GM23338 (cell line): ENCODE measurements at regions not wholly inside any gene's neighbourhood (a gene's known extent, or its start where the extent isn't known, plus 50 kb on each side); places are given as distances from the start of the nearest gene placed in this dataset.

ENCODE experiments used
- ATAC-seq: fragments of 200-7000 bp; cut with Tn5 transposase; 3 replicates; pipeline ENCODE4 v1.9.1; 2020
- DNase-seq: peaks from one replicate; pipeline ENCODE4 v3.0.0-alpha.2; 2015; ENCODE audit warnings: low spot score
- H2AFZ ChIP-seq: fragments of 200-600 bp; sonication (generic); 2 replicates; pipeline ENCODE4 v1.8.0; 2016; ENCODE audit warnings: antibody characterized with exemption, mild to moderate bottlenecking, moderate library complexity
- H3F3A ChIP-seq: fragments of 200-600 bp; sonication (generic); replicated peaks from 2 replicates; pipeline ENCODE4 v1.8.0; 2017; ENCODE audit warnings: antibody characterized with exemption, mixed run types, low read depth
- H3K27ac ChIP-seq: fragments of 200-600 bp; sonication (generic); 2 replicates; pipeline ENCODE4 v1.6.1; 2016; ENCODE audit warnings: low read depth
- H3K27me3 ChIP-seq: fragments of 200-600 bp; sonication (generic); 2 replicates; pipeline ENCODE4 v1.8.0; 2016; ENCODE audit warnings: mild to moderate bottlenecking, mixed run types, moderate library complexity; ENCODE audit not compliant: insufficient read depth
- H3K36me3 ChIP-seq: fragments of 200-600 bp; sonication (generic); 2 replicates; pipeline ENCODE4 v1.8.0; 2016; ENCODE audit warnings: mild to moderate bottlenecking; ENCODE audit not compliant: insufficient read depth
- H3K4me1 ChIP-seq: fragments of 200-600 bp; sonication (generic); 2 replicates; pipeline ENCODE4 v1.8.0; 2016; ENCODE audit warnings: mild to moderate bottlenecking, moderate library complexity; ENCODE audit not compliant: insufficient read depth
- H3K4me2 ChIP-seq: fragments of 200-600 bp; sonication (generic); 2 replicates; pipeline ENCODE4 v1.7.1; 2017; ENCODE audit warnings: mixed run types
- H3K4me3 ChIP-seq: fragments of 200-600 bp; sonication (generic); 2 replicates; pipeline ENCODE4 v1.6.1; 2016; ENCODE audit warnings: mixed run types
- H3K79me2 ChIP-seq: fragments of 200-600 bp; sonication (generic); replicated peaks from 2 replicates; pipeline ENCODE4 v1.8.0; 2017; ENCODE audit warnings: mild to moderate bottlenecking; ENCODE audit not compliant: insufficient read depth
- H3K9me2 ChIP-seq: fragments of 200-600 bp; sonication (generic); 2 replicates; pipeline ENCODE4 v1.8.0; 2017; ENCODE audit not compliant: insufficient read depth
- H4K20me1 ChIP-seq: fragments of 200-600 bp; sonication (generic); replicated peaks from 2 replicates; pipeline ENCODE4 v1.8.0; 2017; ENCODE audit warnings: mild to moderate bottlenecking; ENCODE audit not compliant: insufficient read depth
- H3K27ac Mint-ChIP-seq: 2 replicates; pipeline ENCODE4 v1.8.0; 2020; ENCODE audit warnings: inconsistent platforms, mild to moderate bottlenecking, moderate library complexity, mixed read lengths
- H3K27me3 Mint-ChIP-seq: 3 replicates; pipeline ENCODE4 v1.8.0; 2022; ENCODE audit warnings: low read depth, mild to moderate bottlenecking, moderate library complexity, mixed read lengths, inconsistent platforms; ENCODE audit not compliant: insufficient read depth, poor library complexity
- H3K36me3 Mint-ChIP-seq: 3 replicates; pipeline ENCODE4 v1.8.0; 2021; ENCODE audit warnings: low read depth, mild to moderate bottlenecking, inconsistent platforms, moderate library complexity, mixed read lengths
- H3K4me1 Mint-ChIP-seq: 3 replicates; pipeline ENCODE4 v1.8.0; 2020; ENCODE audit warnings: mild to moderate bottlenecking, inconsistent platforms, mixed read lengths
- H3K4me3 Mint-ChIP-seq: 3 replicates; pipeline ENCODE4 v1.8.0; 2021; ENCODE audit warnings: moderate library complexity, mild to moderate bottlenecking, inconsistent platforms, mixed read lengths
- H3K9me3 Mint-ChIP-seq: 3 replicates; pipeline ENCODE4 v1.8.0; 2020; ENCODE audit warnings: moderate library complexity, mild to moderate bottlenecking, inconsistent platforms, mixed read lengths
- CREB1 ChIP-seq: fragments of 250-450 bp; sonication (Bioruptor Pico); IDR thresholded peaks from 2 replicates; pipeline ENCODE4 v1.5.0; 2020; ENCODE audit warnings: low read depth, mild to moderate bottlenecking, moderate library complexity
- CTCF ChIP-seq, 2 experiments: fragments of 200-600 bp in 1 of 2; sonication (generic) in 1 of 2; conservative IDR thresholded peaks; 2 replicates each; pipeline versions ENCODE4 v1.5.1 to v1.6.1; 2016 to 2017; ENCODE audit warnings: antibody characterized with exemption in 2 of 2, low read depth in 2 of 2, mild to moderate bottlenecking in 2 of 2, moderate library complexity in 1 of 2
- ETS1 ChIP-seq: IDR thresholded peaks from 2 replicates; pipeline ENCODE4 v1.6.1; 2016; ENCODE audit warnings: antibody characterized with exemption
- EZH2 ChIP-seq: fragments of 200-600 bp; sonication (generic); IDR thresholded peaks from one replicate; pipeline ENCODE4 v1.8.0; 2017; ENCODE audit warnings: antibody characterized with exemption, mild to moderate bottlenecking, low read depth; ENCODE audit not compliant: unreplicated experiment
- EZH2phosphoT487 ChIP-seq: fragments of 200-600 bp; sonication (generic); IDR thresholded peaks from one replicate; pipeline ENCODE4 v1.8.1; 2018; ENCODE audit warnings: antibody characterized with exemption; ENCODE audit not compliant: unreplicated experiment
- JUNB ChIP-seq: IDR thresholded peaks from one replicate; pipeline ENCODE4 v1.6.1; 2016; ENCODE audit warnings: antibody characterized with exemption; ENCODE audit not compliant: unreplicated experiment
- NANOG ChIP-seq: IDR thresholded peaks from 2 replicates; pipeline ENCODE4 v1.6.1; 2016; ENCODE audit warnings: antibody characterized with exemption, borderline replicate concordance
- POLR2AphosphoS5 ChIP-seq: IDR thresholded peaks from 2 replicates; pipeline ENCODE4 v1.6.1; 2016; ENCODE audit warnings: antibody characterized with exemption, low read depth
- REST ChIP-seq: IDR thresholded peaks from one replicate; pipeline ENCODE4 v1.6.1; 2018; ENCODE audit warnings: antibody characterized with exemption; ENCODE audit not compliant: unreplicated experiment
- STAT1 ChIP-seq: IDR thresholded peaks from one replicate; pipeline ENCODE4 v1.6.1; 2016; ENCODE audit warnings: antibody characterized with exemption; ENCODE audit not compliant: unreplicated experiment
- ZNF114 ChIP-seq: fragments of 250-450 bp; sonication (Bioruptor Pico); IDR thresholded peaks from 2 replicates; pipeline ENCODE4 v1.5.0; 2020; ENCODE audit warnings: mild to moderate bottlenecking, moderate library complexity
- ZNF331 ChIP-seq: fragments of 250-450 bp; sonication (Bioruptor Pico); IDR thresholded peaks from 2 replicates; pipeline ENCODE4 v1.5.0; 2020; ENCODE audit warnings: low read depth, mild to moderate bottlenecking, moderate library complexity
- ZNF462 ChIP-seq: fragments of 250-450 bp; sonication (Bioruptor Pico); IDR thresholded peaks from 2 replicates; pipeline ENCODE4 v1.5.0; 2020; ENCODE audit warnings: mild to moderate bottlenecking, moderate library complexity

GRCh38 chr14:80350707-80351106, 139.4 kb upstream of the DIO2 start:
- no peak overlapping the region for H3K4me2 ChIP-seq
- no peak overlapping the region for H3K27ac ChIP-seq
- no peak for DNase-seq
- H4K20me1 ChIP-seq, result no peaks in the 10 kb centered on the region
- H2AFZ ChIP-seq, result no peak overlapping the region
- H3K36me3 Mint-ChIP-seq, result no peaks in the 10 kb centered on the region
- H3K27me3 Mint-ChIP-seq, result no peaks in the 10 kb centered on the region
- H3K27me3 ChIP-seq, result no peaks in the 10 kb centered on the region
- no peaks in the 10 kb centered on the region for H3K4me1 Mint-ChIP-seq
- H3F3A ChIP-seq, result no peaks in the 10 kb centered on the region
- H3K4me3 Mint-ChIP-seq, result no peak overlapping the region
- no peaks in the 10 kb centered on the region for H3K36me3 ChIP-seq
- H3K27ac Mint-ChIP-seq, result no peak overlapping the region
- no peaks in the 10 kb centered on the region for H3K79me2 ChIP-seq
- H3K9me2 ChIP-seq, result no peaks in the 10 kb centered on the region
- H3K4me3 ChIP-seq, result no peak overlapping the region
- TF ChIP-seq ZNF114 (CRISPR knock-in tag), result no peak
- TF ChIP-seq EZH2, result no peak
- no peak for TF ChIP-seq CREB1 (CRISPR knock-in tag)
- no peak for TF ChIP-seq ZNF462 (CRISPR knock-in tag)
- TF ChIP-seq CTCF (conservative IDR thresholded peaks at IDR 0.05; ENCODE audit: low read depth in 2 of 2), result no peak
- no peak for TF ChIP-seq REST
- no peak for TF ChIP-seq ETS1
- TF ChIP-seq JUNB, result no peak
- TF ChIP-seq POLR2AphosphoS5, result no peak
- TF ChIP-seq STAT1, result no peak
- no peak for TF ChIP-seq EZH2phosphoT487
- TF ChIP-seq NANOG, result no peak
- no peak for TF ChIP-seq ZNF331
- H3K9me3 Mint-ChIP-seq, result no peaks in the 10 kb centered on the region
- no peak for ATAC-seq
- no peaks in the 10 kb centered on the region for H3K4me1 ChIP-seq
